Brain microvascular endothelial cell (primary cell): ENCODE measurements at regions not wholly inside any gene's neighbourhood (a gene's known extent, or its start where the extent isn't known, plus 50 kb on each side); places are given as distances from the start of the nearest gene placed in this dataset.

Experiments
- DNase-seq: peaks from one replicate; pipeline ENCODE4 v3.0.0-alpha.2; 2020
- H3K27ac ChIP-seq: fragments of 250-450 bp; sonication (Bioruptor Pico); 2 replicates; pipeline ENCODE4 v1.5.1; 2020; ENCODE audit warnings: mild to moderate bottlenecking, moderate library complexity
- H3K27me3 ChIP-seq: fragments of 250-450 bp; sonication (Bioruptor Pico); replicated peaks from 2 replicates; pipeline ENCODE4 v1.5.1; 2020; ENCODE audit warnings: mild to moderate bottlenecking
- H3K36me3 ChIP-seq: fragments of 250-450 bp; sonication (Bioruptor Pico); replicated peaks from 2 replicates; pipeline ENCODE4 v1.5.1; 2020; ENCODE audit warnings: mild to moderate bottlenecking
- H3K4me3 ChIP-seq: 2 replicates; pipeline ENCODE4 v1.5.1; 2011; ENCODE audit warnings: low read depth, mild to moderate bottlenecking, control low read depth, low read length, moderate library complexity
- in situ Hi-C: cut with HindIII; loops from 2 replicates; pipeline ENCODE4 v1.10.0; 2017; ENCODE audit warnings: low sequenced_read_pairs, low pct_ligation_motif_present
- TF ChIP-seq, protein P1 (sequence below): IDR thresholded peaks from 2 replicates; pipeline ENCODE4 v1.5.1; 2011; ENCODE audit warnings: low read depth, mild to moderate bottlenecking, moderate library complexity, low read length, control low read depth, inconsistent platforms; ENCODE audit errors: missing control alignments

DNA sequence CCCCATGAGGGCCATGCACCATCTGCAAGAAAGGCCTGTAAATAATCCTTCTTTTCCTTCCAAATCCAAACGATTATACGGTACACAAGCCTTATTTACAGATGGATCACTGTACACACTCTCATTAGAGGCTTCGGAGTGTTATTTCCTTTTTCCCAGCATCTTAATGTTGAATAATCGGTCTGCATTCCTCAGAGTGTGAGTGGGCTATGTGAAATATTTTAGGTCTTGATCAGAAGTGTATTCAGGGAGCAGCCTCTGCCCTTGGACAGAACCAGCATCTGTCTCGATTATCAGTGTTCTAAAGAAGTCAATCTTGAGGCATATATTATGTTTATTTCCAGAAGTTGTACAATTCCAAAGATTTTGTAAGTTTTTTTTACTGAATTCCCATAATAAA is 340.6 kb downstream of the SEC23A start:
- Histone ChIP-seq H3K27ac (no peak overlapping the region), H3K36me3 (no peaks in the 10 kb centered on the region), H3K27me3 (no peaks in the 10 kb centered on the region), H3K4me3 (no peak overlapping the region)
- in situ Hi-C loops: no loop called here
- TF ChIP-seq, protein P1, sequence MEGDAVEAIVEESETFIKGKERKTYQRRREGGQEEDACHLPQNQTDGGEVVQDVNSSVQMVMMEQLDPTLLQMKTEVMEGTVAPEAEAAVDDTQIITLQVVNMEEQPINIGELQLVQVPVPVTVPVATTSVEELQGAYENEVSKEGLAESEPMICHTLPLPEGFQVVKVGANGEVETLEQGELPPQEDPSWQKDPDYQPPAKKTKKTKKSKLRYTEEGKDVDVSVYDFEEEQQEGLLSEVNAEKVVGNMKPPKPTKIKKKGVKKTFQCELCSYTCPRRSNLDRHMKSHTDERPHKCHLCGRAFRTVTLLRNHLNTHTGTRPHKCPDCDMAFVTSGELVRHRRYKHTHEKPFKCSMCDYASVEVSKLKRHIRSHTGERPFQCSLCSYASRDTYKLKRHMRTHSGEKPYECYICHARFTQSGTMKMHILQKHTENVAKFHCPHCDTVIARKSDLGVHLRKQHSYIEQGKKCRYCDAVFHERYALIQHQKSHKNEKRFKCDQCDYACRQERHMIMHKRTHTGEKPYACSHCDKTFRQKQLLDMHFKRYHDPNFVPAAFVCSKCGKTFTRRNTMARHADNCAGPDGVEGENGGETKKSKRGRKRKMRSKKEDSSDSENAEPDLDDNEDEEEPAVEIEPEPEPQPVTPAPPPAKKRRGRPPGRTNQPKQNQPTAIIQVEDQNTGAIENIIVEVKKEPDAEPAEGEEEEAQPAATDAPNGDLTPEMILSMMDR: no peak
- DNase-seq: no peak

DNA sequence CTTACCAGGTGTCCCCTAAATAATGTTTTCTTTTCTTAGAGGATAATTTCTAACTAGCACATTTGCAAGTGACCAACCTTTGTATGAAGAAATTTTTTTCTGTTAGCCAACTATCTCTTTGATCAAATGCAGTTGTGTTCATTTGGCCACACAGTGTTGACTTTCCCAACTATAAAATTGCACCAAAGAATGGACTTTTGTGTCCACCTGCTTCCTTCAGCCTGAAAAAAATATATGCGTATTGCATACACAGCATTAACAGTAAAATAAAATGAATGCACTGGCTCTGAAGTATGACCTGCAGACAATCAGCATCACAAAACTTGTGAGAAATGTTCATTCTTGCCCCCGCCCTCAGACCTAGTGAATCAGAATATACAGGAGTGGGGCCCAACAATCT is 342.0 kb downstream of the SEC23A start:
- H3K36me3 ChIP-seq: no peaks in the 10 kb centered on the region

DNA sequence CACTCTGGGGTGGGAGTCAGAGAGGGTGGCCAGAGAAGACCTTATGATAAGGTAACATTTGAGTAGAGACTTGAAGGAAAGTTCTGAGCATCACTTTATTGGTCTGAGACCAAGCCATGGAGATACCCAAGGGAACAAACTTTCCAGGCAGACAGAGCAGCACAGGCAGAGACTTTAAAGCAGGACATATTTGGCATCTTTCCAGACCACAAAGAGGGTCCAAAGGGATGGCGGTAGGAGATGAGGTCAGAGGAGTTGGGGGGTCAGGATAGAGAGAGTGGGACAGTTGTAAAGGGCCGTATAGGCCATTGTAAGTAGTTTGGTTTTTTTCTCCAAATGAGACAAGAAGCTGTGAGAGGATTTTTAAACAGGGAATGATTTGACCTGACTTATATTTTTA is 344.4 kb downstream of the SEC23A start:
- TF ChIP-seq, protein P1: no peak
- no peak overlapping the region for H3K27ac ChIP-seq
- no peak for DNase-seq
- H3K27me3 ChIP-seq: no peaks in the 10 kb centered on the region
- no peaks in the 10 kb centered on the region for H3K36me3 ChIP-seq
- no peak overlapping the region for H3K4me3 ChIP-seq
- in situ Hi-C loops: no loop called here

More for the DNA sequence above, 342.0 kb downstream of the SEC23A start:
- H3K4me3 ChIP-seq: no peak overlapping the region
- in situ Hi-C loops: no loop called here
- no peak overlapping the region for H3K27ac ChIP-seq
- no peak for DNase-seq
- H3K27me3 ChIP-seq: no peaks in the 10 kb centered on the region
- TF ChIP-seq, protein P1: no peak

DNA sequence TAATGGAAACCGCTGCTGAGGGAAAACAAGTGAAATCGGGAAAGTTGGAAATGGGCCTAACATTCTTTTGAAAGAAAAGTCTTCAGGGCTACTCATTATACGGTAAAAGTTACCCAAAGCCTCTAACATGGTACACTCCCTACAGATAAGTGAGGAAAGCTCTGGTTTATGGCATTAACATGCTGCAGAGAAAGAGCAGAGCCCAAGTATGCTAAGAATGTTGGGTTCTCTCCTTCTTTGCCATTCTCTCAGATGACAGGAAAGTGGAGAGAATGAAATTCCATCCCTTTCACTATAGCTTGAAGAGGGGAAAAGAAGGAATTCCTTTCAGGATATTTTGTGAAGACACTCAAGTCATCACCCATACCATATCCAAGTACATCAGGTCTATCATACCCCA is 348.0 kb downstream of the SEC23A start:
- TF ChIP-seq, protein P1: no peak
- in situ Hi-C loops: no loop called here

DNA sequence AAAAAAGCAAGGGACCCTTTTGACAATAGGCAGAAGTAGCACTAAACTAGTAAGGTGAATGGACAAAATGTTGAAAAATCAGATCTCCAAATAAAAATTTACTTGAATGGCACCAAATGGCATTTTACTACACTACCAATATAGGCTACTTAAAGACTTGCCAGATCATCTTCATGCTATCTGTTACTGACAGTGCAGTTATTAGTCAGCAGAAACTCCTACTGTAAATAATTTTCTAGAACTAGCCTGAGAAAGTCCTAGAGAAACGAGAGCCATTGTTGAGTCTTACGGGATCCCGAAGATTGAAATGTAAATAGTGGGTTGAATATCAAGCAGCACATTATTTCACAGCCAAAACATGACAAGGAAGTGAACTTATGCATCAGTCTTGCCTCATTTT is 350.3 kb downstream of the SEC23A start:
- TF ChIP-seq, protein P1: no peak
- in situ Hi-C loops: no loop called here
- H3K4me3 ChIP-seq: no peak overlapping the region
- DNase-seq: no peak
- no peaks in the 10 kb centered on the region for H3K27me3 ChIP-seq
- no peaks in the 10 kb centered on the region for H3K36me3 ChIP-seq
- no peak overlapping the region for H3K27ac ChIP-seq

More for the DNA sequence above, 348.0 kb downstream of the SEC23A start:
- H3K27me3 ChIP-seq: no peaks in the 10 kb centered on the region
- no peaks in the 10 kb centered on the region for H3K36me3 ChIP-seq
- H3K27ac ChIP-seq: no peak overlapping the region
- no peak overlapping the region for H3K4me3 ChIP-seq
- DNase-seq: no peak

DNA sequence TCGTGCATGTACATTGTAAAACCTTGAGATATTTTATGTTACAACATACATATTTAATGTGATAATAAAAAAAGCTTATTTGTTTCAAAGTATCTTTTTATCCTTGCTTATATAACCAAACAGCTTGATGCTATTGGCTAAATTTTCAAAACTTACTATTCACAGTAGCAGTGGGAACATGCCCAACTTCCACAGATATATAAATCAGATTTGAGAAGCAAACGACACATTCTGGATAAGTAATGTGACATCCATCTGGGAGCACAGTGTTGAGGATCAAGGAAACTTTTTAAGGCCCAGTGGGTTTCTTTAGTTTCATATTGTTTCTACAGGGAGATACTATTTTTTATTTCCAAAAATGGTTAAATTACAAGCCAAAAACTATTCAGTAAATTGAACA is 350.7 kb downstream of the SEC23A start:
- in situ Hi-C loops: no loop called here
- DNase-seq: no peak
- no peaks in the 10 kb centered on the region for H3K36me3 ChIP-seq
- H3K4me3 ChIP-seq: no peak overlapping the region
- TF ChIP-seq, protein P1: no peak
- no peak overlapping the region for H3K27ac ChIP-seq
- no peaks in the 10 kb centered on the region for H3K27me3 ChIP-seq
